ENCODE measurements at regions not wholly inside any gene's neighbourhood (a gene's known extent, or its start where the extent isn't known, plus 50 kb on each side); places are given as distances from the start of the nearest gene placed in this dataset.
"Not testable (repeated sequence)": the region's sequence is repeated elsewhere in the genome, so short reads cannot be mapped to it uniquely, and the experiment has no call there.

DNA sequence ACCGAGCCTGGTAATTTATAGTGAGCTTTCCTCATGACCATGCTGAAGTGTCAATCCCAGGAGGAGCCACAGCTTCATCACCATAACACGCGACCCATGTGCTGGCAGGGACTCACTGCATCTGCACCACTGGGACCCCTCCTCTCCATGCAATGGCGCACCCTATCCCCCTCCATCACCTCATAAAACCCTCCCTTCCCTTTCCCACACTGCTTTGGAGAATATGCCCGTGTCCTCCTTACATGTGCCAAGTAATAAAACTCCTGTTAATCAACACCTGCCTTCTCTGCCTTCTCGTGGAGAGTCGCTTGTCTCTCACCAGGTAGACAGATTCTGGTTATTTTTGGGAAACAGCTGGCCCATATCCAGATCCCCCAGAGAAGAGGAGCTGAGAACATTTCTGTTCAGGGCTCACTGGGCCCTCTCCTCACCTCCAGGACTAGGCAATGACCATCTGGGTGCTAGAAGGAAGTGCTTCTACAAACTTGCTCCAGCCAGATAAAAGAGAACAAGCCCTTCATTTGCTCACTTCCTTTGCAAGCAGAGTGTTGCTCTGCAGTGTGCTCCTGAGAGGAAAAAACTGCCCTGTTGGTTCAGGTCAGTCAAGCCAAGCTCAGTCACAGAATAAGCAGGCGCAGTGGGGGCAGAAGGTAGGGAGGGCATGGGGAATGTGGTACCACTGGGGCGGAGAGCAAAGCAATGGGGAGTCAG is 894.3 kb downstream of the UQCRFS1 start:
- no peak for DNase-seq (ENCODE audit: low read depth)

GRCh38 chr19:28316464-28316863 is 896.5 kb downstream of the UQCRFS1 start:
- no peak for DNase-seq (ENCODE audit: low read depth)

GRCh38 chr19:28314756-28315155 is 898.2 kb downstream of the UQCRFS1 start:
- no peak for DNase-seq (ENCODE audit: low read depth)

DNA sequence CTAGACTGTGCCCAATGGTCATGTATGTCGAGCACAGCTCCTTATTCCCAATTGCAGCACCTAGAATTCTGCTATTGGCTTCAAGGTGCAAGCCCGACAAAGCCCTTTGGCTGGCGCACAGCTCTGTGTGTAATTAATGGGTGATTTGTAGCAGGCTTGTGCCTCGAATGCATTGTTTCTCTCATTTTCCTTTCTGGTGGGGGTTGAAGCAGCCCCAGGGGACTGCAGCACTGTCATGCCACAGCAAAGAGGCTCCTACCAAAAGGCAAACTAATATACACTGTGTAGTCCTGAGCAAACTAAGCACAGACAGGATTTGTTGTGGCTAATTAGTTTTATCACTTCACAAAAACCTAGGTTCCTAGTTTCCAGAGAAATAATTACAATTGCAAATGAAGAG is 898.7 kb downstream of the UQCRFS1 start:
- DNase-seq (ENCODE audit: low read depth), result no peak

DNA sequence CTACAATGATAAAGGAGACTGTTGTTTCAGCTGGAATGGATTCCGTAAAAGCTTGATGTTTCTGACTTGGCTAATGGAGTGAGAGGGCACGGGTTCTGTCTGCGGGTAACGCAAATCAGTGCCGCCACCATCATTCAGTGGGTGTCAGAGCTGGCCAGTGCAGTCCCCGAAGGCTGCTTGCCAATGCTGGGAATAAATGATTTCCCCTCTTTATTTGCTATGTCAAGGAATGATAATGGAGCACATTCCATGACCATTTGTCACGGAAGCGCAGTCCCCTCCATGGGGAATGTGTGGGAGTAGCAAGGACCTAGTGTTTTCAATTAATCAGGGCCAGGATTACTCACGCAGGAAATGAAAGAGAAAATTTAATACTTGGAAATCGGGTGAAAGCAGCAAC is 899.3 kb downstream of the UQCRFS1 start:
- no peak for DNase-seq (ENCODE audit: low read depth)

GRCh38 chr19:28312269-28312668 is 900.7 kb downstream of the UQCRFS1 start:
- no peak for DNase-seq (ENCODE audit: low read depth)

DNA sequence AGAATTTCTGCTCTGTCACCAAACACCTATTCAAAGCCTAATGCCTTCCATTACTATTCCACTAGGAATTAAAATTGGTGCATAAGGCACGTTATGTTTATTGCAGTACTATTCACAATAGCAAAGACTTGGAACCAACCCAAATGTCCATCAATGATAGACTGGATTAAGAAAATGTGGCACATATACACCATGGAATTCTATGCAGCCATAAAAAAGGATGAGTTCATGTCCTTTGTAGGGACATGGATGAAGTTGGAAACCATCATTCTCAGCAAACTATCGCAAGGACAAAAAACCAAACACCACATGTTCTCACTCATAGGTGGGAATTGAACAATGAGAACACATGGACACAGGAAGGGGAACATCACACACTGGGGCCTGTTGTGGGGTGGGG is 902.1 kb downstream of the UQCRFS1 start:
- not testable (repeated sequence) for DNase-seq (ENCODE audit: low read depth)

- no peak for DNase-seq (ENCODE audit: low read depth)
Observed at GRCh38 chr19:28309070-28309469, 903.9 kb downstream of the UQCRFS1 start.

- no peak for DNase-seq (ENCODE audit: low read depth)
Observed at GRCh38 chr19:28307963-28308362, 905.0 kb downstream of the UQCRFS1 start.

DNA sequence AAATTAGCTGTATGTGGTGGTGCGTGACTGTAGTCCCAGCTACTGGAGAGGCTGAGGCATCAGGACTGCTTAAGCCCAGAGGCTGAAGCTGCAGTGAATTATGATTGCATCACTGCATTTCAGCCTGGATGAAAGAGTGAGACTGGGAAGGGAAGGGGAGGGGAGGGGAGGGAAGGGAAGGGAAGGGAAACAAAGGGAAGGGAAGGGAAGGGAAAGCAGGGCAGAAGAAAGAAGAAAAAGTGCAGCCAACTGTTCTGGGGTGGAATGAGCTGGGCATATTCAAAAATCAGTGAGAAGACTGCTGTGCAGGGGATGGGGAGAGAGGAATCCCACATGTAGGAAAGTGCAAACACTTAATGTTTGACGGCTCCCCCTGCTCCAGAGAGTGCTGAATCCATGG is 905.5 kb downstream of the UQCRFS1 start:
- no peak for DNase-seq (ENCODE audit: low read depth)

DNA sequence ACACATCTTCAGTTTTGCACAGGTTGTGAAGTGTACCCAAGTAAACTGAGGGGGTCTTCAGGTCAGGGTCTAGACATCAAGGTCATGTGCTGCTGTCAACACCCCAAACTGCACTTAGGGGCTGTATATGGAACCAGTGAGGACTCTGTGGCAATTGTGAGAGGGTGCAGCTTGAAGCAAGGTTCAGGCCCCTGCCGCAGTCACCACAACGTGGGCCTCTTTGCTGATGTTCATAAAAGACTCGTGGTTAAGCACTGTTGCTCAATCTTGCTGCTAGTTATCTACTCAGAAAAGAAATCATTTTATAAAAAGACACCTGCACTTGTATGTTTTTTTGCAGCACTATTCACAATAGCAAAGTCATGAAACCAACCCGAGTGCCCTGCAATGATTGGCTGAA is 907.4 kb downstream of the UQCRFS1 start:
- no peak for DNase-seq (ENCODE audit: low read depth)

DNA sequence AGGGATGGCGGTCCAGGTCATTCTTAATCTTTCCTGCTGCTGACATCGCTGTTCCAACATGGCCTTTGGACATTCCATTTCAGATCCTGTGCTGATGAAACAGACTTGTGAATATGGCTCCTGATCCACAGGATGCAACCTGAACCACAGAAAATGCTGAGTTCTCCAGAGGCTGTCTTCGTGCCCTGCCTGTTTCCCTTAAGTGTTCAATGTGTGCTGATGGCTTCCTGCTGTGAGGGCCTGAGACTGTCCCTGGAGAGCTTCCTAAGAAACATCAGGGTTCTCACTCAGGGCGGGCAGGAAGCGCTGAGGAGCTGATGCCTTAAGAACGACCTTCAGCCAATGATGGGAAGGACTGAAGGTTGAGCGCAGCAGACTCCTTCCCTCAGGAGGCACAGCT is 909.4 kb downstream of the UQCRFS1 start:
- no peak for DNase-seq (ENCODE audit: low read depth)

- no peak for DNase-seq (ENCODE audit: low read depth)
Observed at GRCh38 chr19:28301961-28302360, 911.0 kb downstream of the UQCRFS1 start.

DNA sequence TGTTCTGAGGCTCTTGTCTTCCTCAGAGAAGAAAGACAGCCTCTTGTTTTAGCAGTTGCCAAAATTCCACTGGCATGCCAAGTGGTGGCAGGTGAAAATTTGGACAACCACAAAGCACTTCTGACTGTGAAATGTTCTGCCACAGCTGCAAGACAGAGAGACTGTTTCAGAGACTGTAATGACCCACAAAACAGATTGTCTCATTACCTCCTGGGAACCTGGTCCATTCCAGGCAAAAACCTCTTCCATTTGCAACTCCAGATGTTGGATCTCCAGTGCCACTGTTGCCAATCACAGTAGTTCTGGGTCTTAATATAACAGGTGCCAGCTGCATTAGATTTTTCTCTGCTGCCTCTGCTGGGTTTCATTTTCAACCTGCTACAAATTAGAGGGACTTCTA is 911.5 kb downstream of the UQCRFS1 start:
- no peak for DNase-seq (ENCODE audit: low read depth)

DNA sequence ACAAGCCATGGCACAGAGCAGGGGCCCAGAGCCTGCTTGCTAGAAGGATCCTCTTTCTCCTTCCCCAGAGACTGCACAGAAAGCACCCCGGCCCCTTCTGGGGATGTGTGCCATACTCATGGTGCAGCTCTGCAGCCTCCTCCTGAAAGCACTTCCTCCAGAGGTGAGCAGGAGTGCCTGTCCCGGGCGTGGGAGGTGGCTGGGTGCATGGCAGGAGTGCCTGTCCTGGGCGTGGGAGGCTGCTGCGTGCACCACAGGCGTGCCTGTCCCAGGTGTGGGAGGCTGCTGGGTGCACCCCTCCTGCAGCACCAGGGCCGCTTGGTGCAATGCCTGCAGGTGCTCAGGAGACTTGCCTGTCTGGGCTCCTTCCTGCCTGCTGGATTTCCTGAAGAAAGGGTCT is 913.3 kb downstream of the UQCRFS1 start:
- no peak for DNase-seq (ENCODE audit: low read depth)

GRCh38 chr19:28297586-28298157 is 915.3 kb downstream of the UQCRFS1 start:
- DNase-seq (ENCODE audit: low read depth), result no peak

DNA sequence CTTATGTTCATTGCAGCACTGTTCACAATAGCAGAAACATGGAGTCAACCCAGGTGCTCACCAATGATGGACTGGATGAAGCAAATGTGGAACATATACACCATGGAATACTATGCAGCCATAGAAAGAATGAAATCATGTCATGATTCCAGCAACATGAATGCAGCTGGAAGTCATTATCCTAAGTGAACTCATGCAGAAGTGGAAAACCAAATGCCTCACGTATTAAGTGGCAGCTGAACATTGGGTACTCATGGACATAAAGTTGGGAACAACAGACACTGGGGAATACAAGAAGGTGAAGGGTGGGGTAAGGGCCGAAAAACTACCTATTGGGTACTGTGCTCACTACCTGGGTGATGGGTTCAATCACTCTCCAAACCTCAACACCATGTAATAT is 915.9 kb downstream of the UQCRFS1 start:
- DNase-seq (ENCODE audit: low read depth), result no peak

- DNase-seq (ENCODE audit: low read depth), result no peak
Observed at GRCh38 chr19:28296506-28296905, 916.4 kb downstream of the UQCRFS1 start.

DNA sequence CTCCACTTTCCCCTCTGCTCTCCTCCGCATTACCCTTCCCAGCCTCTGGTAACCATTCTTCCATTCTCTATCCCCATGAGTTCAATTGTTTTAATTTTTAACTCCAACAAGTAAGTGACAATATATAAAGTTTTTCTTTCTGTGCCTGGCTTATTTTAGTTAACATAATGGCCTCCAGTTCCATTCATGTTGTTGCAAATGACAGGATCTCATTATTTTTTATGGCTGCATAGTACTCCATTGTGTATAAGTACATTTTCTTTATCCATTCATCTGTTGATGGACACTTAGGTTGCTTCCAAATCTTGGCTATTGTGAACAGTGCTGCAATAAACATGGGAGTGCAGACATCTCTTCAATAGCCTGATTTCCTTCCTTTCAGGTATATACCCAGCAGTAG is 918.0 kb downstream of the UQCRFS1 start:
- not testable (repeated sequence) for DNase-seq (ENCODE audit: low read depth)

DNA sequence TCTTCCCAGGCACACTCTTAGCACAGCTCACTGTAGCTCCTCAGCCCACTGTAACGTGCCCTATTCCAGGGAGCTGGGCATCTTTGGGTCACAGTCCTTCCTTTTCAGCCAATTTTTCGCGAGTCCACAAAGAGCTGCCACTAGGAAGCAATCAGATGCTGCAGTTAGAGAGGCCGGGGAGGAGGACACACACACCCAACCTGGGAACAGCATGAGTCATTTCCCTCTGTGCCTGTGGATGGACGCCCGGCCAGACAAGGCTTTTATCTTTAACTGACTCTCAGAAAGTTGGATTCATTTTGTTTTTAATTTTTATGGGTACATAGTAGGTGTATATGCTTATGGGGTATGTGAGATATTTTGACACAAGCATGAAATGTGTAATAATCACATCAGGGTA is 918.6 kb downstream of the UQCRFS1 start:
- DNase-seq (ENCODE audit: low read depth), result no peak

DNA sequence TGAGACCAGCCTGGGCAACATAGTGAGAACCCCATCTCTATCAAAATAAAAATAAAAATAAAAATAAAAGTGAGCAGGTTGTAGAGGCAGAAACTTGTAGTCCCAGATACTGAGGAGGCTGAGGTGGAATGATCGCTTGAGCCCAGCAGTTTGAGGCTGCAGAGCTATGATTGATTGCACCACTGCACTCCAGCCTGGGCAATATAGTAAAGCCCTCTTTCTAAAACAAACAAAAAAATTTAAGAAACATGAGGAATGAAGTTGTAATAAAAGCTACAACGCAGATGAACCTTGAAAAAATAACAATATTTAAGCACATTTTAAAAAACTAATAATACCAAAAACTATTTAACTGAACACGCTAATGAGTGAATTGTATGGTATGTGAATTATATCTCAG is 919.3 kb downstream of the UQCRFS1 start:
- DNase-seq (ENCODE audit: low read depth), result no peak

DNA sequence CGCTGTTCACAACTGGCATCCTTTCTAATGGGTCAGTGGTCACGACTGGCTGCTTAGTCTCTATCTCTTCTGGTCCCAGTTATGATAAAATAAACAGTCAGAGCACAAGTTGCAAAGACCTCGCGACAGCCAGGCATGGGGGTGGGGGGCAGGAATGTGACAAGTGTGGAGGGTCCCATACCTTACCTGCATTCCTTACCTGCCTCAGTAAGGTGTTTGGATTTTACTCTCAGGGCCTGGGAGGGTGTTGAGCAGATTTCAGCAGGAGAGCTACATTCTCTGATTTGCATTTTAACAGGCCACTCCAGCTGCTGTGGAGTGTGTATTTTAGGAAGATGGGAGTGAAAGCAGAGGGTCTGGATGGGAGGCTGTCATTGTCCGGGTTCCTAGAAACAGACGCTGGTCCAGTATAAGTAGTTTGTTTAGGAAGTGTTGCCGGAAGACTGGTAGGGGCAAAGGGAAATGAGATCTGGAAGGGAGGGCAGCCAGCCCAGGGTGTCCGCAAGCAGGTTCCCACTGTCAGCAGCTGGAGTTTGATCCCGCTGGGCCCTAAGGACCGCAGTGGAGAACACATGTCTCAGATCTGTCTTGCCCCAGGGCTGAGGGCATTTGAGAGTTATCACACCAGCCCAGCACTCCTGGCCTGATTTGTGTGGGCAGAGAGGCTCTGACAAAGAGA is 920.0 kb downstream of the UQCRFS1 start:
- DNase-seq (ENCODE audit: low read depth), result no peak

GRCh38 chr19:28291874-28292273 is 921.1 kb downstream of the UQCRFS1 start:
- DNase-seq (ENCODE audit: low read depth), result no peak

Data from stimulated activated CD8-positive, alpha-beta memory T cell treated with anti-CD3 and anti-CD28 coated beads, Interleukin-12 subunit alpha, Interleukin-12 subunit beta, amount 100 ng/mL, for 1 hour (primary cell).